ENCODE measurements at regions not wholly inside any gene's neighbourhood (a gene's known extent, or its start where the extent isn't known, plus 50 kb on each side); places are given as distances from the start of the nearest gene placed in this dataset.
"Not testable (repeated sequence)": the region's sequence is repeated elsewhere in the genome, so short reads cannot be mapped to it uniquely, and the experiment has no call there.

DNA sequence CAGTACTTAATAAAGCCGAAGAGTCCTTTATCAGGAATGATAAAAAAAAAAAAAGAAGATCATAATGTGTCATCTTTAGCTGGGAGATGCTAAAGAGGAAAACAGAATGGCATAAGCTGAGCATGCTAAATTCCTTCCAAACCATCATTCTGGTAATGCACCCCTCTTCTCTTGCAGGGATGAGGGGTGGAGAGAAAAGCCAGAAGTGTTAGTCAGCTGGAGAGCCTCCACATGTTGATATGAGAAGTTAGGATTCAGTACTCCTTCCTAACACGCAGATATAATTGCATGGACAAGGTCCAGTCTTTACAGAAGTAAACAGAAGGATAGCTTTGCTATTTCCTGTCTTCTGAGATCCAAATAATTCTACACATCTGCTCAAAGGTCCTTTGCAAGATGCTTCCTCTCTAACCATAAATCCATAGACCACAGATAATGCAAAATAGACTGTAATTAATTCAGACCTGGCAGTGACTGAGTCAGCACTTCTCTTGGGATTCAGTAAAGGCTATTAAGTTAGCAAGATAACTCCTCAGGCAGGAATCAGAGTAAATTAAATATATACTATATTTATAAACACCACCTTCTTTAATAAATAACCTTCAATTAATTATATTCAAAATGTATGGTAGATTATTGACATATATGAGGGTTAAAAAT is 930.0 kb upstream of the KLHL29 start:
- FAIRE-seq: no peak

DNA sequence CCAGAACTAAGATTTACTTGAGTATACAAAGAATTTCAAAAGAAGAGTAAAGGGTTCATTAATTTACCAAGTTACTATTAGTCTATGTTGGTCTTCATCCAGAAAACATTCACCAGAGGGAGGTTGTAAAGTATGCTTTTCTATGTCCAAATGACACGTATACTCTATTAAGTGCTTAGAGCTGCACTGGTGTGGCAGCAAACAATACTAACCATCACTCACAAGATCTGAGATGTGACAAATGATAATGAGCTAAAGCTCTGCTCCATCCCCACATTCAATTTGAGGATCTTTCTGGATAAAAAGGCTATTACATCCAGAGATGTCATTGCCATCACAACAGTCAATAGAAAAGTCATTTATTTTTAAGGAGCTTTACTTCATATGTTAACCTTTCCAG is 926.5 kb upstream of the KLHL29 start:
- FAIRE-seq: no peak

DNA sequence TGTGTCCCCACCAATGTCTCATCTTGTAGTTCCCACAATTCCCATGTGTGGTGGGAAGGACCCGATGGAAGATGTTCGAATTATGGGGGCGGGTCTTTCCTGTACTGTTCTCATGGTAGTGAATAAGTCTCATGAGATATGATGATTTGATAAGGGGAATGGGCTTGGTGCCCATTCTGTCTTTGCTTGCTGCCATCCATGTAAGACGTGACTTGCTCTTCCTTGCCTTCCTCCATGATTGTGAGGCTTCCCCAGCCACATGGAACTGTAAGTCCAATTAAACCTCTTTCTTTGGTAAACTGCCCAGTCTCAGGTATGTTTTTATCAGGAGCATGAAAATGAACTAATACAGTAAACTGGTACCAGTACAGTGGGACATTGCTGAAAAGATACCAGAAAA is 909.9 kb upstream of the KLHL29 start:
- FAIRE-seq: not testable (repeated sequence)

DNA sequence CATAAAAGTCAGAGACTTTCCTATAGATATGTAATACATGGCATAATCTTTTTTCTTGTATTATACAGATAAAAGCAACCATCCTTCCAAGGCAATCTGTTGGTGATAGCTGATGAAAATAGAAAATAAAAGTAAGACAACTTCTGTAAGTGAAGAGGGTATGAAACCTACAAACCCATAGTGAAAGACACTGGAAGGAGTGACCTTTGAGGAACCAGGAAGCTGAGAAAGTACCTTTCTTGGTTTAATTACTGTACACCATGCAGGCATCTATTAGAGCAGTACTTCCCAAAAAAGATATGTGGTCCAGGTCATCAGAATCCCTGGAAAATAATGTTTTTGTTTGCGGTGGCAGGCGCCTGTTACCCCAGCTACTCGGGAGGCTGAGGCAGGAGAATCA is 906.6 kb upstream of the KLHL29 start:
- FAIRE-seq: no peak

DNA sequence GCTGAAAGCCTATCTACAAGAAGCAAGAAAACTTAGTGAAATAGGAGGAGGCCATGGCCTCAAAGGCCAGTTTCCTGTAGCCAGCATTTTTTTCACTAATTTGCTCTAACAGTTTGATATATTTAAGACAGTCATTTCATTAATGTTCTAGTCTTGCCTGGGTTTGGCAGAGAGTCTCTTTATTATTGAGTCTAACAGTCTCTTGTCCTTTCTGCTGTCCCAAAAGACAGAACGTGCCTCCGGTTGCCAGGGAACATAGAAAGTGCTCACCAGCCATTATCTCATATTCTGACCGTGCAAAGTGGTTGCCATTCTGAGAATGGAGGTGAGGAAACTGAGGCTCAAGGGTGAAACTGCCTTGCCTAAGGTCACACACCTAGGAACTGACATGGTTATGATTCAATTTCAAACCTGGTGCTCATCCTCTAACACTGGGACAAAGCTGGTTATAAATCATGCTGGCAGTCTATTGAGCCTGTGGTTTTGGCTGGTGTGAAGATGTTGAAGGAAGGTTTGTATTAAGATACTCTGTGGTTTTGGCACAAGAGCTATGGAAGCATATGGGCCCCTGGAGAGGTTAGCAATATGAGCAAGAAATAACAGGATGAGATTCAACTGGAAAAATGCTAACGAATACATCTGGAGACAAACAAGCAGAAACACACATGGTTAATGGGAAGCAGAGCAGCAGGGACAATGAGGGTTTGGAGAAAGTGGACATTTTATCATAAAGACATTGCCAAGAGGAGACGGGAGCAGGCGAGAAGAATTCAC is 903.3 kb upstream of the KLHL29 start:
- no peak for FAIRE-seq

DNA sequence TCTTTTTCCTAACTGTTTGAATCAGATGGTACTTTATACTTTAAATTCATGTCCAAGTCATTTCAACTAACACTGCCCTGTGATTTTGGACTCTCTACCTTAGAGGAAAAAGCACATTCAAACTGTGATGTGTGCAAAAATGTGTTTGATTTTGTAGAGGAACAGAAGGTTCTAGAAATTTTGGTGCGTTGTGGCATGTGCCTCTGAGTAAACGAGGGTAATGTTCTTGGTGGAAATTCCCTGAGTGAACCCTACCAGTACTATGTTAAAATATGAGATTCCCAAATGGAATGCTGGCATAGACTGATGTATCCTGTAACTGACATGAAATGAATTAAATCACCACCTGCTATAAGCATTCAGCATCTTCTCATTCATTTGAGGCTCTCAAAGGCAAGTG is 901.9 kb upstream of the KLHL29 start:
- no peak for FAIRE-seq

DNA sequence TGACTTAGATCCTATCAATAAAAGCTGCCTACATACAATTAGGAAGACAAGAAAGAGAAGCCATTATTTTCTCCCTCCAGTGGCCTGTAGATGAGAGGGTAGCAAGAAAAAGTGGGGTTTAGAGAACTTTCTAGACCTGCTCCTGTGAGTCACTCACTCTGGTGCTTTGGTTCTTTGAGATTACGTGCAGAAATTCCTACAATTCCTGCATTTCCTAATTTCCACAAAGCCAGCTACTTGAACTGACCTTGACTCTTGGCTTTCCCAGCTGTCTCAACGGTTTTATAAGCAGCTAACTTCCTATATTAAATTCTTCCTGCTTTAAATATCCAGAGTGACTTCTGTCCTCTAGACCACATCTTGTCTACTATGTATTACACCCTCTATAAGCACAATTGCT is 899.5 kb upstream of the KLHL29 start:
- FAIRE-seq: no peak

DNA sequence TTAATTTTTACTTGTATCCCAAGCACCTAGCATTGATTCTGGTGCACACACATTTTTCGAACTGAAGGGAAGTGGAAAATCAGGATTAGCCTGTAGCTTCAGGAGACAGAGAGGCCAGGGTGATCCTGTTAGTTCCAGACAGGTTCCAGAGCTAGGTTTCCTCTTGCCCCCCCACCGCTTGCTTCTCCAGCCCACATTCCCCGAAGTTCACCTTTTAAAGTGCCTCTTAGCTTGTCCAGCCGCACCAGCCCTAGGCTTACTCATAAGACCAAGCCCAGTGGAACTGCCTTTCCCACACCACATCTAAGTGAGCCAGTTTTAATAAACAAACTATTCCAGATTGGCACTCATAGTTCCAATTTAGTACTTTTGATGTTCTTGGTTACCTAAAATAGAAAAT is 898.6 kb upstream of the KLHL29 start:
- FAIRE-seq: no peak

DNA sequence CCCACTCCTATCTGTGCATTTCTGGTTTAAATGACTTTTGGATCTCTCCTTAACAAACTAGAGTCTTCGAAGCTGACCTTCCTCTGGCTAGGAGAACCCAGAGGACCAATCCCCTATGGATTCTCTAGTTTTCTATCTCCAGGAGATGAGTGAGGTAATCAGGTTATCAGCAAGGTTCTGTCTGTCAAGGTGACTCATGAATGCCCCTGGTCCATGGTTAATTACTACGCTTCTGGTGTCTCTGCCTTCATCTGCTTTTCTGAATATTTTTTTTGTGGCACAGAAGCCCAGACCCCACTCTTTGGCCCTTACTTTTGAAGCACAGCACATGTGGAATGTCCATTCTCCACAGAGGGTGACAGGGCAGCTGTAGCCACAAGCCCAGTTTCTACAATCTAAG is 897.9 kb upstream of the KLHL29 start:
- FAIRE-seq: no peak

DNA sequence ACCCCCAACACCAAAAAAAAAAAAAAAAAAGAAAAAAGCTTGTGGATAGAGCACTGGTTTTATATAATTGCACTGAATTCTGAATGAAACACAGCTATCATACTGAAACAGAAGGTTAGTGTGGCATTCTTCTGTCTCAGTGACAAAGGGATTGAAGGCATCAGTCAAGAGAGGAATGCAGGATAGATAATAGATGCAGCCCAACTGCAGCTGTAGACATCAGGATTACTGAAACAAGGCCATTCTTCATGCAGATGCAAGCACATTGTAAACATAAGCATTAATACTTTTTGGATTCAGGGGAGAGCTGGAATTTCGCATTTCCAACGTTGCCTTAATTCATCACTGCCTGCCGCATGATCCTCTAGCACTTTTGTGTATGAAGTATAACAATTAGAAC is 897.4 kb upstream of the KLHL29 start:
- no peak for FAIRE-seq

DNA sequence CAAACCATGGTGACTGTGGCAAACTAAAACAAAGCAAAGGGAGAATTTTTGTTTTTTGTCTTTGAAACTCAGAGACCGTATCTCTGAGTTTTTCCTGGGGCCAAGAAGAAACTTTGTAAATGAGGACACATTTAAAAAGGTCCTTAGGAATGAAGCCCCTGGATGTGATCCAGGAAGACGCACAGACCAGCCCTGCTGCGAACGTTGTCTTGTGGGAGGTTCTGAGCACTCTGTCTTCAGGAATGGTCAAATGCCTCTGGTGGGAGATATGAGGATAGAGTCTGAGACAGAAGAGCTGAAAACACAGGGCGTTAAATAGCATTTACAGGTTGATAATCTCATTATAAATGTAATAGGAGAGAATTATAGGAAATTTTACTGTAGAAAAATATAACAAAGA is 893.5 kb upstream of the KLHL29 start:
- FAIRE-seq: no peak

DNA sequence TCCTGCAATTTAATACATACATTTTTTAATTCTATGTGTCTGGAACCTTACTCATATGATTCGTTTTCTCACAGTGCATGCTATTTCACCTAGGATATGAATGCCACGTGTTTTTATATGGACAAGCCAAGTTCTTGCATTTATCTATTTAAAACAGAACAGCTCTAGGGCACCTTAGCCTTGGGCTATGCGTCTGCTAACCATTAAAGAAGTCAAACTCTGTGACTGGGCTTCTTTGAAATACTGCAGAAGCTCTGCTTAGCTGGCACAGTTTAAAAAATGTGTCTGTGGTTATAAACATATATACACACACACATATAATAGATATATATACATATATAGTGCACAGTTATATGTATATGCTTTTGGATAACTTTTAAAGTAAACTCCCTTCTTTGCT is 890.8 kb upstream of the KLHL29 start:
- no peak for FAIRE-seq

DNA sequence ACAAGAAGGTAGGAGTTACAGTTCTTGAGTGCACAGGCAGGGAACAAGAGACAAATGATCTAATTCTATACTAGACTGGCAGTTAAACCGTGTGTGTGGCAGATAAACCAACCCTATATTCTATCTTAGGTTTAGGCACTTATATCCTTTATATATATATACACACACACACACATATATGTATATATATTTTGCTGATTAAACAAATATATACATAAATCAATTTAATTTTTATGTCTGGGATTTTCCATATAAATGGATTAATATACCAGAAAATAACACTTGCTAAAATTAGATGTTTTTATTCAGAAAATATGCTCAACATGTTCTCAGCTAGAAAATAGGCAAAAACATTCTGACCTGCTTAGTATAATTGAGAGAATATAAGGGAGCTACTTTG is 887.9 kb upstream of the KLHL29 start:
- no peak for FAIRE-seq

DNA sequence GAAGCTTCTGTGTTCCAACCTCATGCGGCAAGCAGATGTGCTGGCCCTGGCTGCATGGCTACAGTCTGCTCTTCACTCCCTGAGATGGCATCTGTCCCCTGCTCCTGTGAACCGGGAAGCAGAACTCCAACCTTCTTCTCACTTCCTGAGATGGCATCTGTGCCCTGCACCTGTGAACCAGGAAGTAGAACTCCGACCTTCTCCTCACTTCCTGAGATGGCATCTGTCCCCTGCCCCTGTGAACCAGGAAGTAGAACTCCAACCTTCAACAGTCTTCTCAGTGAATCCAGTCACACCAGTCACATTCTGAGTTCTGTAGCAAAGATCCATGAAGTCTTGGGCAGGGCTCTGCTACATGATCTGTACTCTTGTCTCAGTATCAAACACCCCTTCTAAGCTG is 887.2 kb upstream of the KLHL29 start:
- no peak for FAIRE-seq

DNA sequence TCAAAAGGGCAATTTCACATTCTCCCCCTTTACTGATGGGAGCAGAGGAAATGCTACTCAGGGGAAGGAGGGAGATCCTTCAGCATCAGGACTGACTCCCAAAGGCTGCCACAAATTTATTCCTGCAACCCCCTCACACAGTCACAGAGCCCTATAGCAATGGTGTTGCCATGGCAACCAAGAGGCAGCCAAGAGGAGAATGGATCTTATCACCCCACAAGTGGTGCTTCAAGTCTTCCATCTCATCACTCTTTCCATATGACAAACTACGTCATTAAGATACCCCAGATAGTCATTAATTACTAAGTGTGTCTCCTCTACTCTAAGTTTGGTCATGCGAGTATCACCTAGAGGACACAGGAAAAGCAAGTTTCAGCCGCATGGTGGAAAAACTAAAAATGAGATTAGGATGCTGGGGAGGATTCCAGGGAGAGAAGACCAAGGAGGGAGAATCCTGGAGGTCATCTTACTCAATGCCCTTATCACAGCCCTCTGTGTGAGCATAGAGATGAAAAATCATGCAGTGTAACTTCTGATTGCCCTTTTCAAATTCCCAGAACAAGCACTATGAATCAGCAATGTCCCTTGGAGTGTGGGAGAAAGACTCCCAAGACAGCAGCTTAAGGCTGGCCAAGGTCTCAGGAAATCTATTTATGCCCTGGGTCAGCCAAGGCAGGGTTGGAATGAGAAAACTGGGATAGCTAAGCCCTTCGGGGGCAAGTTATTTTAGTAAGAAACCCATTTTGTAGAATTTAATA is 885.7 kb upstream of the KLHL29 start:
- no peak for FAIRE-seq

DNA sequence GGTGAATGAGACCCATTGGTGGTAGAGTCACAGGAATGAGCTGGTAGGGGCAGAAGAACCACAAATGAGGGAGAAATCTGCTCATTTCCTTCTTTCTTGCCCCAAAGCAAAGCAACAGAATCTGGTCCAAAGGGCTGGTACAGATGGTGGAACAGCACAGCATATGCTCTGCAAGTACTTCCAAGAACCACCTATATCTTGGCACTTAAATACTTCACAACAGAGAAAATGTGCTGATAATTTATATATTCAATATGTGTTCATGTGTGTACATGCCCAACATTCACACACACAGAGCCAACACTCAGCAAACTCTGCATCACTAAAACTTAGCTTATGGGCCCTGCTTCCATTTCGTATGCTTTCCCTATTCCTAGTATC is 884.4 kb upstream of the KLHL29 start:
- FAIRE-seq: no peak

DNA sequence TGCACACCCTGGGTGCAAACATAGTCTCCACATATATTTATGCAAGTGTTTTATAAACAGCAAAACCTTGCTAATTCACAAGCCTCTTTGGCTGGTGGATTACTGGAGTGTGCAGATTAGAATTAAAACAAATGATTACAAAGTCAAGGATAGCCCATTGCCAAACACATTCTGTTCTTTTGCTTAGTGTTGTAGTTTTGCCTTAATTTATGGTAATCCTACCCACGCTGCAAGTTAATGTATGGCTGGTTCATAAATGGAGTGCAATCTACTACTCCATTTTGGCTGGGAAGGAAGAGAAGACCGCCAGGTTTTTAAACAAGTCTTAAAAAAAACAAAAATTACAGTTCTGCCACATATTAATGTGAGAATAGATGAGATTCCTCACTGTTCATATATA is 883.1 kb upstream of the KLHL29 start:
- FAIRE-seq: no peak

DNA sequence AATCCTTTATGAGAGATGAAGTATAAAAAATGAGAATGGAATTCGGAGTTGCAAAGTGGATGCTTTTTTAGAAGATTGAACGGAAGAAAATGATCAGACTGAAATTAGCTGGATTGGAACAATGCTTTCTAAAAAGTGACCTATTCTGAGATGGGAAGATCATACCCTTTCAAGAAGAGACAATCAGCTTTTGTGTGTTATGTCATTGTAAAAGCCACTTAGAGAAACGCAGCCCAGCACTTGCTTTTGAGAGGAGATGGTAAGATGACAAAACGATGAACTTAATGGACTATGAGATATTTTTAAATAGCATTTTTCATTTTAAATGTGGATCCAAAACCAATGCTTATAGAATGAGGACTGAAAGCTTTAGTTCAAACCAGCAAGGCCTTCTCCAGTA is 871.4 kb upstream of the KLHL29 start:
- FAIRE-seq: no peak

DNA sequence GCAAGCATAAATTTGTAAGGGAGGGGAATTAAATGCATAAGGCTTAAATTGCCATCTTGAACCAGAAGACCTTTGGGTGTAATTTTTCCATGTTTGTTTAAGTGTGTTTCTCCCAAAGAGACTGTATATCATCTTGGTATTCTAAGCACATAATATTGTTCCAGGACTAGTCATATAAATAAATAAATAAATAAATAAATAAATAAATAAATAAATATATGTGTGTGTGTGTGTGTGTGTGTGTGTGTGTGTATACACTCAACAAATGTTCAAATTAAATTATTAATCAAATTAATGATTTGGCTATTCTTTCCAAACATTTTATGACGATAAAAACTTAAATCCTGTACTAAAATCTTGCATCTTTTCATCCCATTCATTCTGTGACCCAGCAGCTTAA is 867.8 kb upstream of the KLHL29 start:
- FAIRE-seq: no peak

DNA sequence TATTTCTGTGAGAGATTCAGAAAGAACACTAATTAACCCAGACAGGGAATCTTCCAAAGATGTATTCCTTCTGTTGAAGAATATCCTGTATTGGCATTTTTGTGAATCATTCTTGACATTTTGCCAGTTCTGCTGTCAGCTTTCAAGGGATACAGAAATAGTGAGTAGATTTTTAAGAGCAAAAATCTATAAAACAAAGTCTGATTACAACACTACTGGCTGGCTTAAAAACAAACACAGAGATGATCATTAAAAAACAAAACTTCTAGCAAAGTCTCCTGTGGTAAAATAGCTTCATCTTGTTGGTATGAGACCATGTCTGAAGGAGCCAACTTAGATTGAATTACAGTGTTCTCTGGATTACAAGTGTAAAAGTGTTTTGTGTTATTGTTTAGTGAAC is 866.3 kb upstream of the KLHL29 start:
- no peak for FAIRE-seq

DNA sequence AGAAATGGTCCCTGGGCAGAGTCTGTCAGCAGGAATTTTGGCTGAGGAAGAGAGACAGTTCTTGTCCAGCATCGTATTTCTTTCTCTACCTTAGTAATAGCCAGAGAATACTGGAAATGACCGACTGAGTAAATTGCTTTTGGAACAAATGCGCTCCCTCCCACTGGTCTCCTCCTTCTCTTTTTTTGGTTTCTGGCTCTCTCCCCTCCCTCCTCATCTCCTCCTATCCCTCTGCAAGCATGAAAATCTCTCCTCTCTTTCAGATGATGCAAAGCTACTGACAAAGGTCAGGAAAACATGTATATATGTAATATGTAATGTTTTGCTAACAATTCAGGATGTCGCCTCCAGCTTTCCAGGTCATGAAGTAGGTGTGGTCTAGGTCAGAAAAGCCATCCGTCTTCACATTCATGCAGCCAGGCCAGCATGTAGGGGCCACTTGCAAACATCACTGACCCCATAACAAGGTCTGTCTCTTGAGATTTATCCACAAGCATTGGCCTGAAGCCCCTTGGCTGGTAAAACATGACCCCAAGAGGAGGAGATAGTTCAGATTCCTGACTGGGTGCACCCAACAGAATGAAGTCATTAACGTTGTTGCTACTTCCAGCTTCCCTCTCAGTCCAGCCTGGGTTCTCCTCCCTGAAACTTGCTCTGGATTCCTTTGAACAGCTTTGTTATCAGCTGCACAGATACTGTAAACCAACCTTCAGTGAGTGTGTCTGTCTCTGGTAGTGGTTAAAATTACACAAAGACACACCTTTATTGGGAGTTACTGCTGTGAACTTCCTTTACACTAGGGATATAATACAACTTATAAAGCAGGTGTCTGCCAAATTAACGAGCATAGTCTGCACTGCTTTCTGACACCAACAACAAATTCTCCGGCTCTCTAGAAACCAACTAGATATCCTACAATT is 864.4 kb upstream of the KLHL29 start:
- FAIRE-seq: no peak

DNA sequence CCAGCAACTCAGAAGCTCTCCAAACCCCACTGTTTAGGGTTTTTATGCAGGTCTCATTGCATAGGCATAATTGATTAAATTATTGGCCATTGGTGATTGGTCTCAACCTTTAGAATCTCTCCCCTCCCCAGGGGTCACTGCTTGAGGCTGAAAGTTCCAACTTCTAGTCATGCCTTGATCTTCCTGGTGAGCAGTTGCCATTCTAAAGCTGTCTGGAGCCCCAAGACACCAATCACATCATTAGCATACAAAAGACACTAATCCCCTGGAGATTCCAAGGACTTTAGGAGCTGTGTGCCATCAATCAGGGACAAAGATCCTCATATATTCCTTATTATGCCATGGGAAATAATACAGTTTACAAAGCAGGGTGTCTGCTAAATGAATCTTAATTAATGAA is 863.4 kb upstream of the KLHL29 start:
- no peak for FAIRE-seq

DNA sequence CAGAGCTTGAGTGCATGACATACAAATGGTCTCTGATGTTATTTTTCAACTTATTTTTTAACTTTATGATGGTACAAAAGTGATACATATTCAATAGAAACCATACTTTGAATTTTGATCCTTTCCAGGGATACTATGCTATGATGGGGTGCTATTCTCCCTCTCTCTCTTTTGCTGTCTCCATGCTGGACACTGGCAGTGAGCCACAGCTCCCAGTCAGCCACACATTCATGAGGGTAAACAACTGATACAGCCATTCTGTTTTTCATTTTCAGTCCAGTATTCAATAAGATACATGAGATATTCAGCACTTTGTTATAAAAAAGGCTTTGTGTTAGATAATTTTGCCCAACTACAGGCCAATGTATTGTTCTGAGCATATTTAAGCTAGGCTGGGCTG is 859.3 kb upstream of the KLHL29 start:
- FAIRE-seq: no peak

Measured in A204.1 (cell line).